SH-SY5Y (cell line): ENCODE measurements at regions not wholly inside any gene's neighbourhood (a gene's known extent, or its start where the extent isn't known, plus 50 kb on each side); places are given as distances from the start of the nearest gene placed in this dataset.

Experiments
- GATA2 ChIP-seq: IDR thresholded peaks from 2 replicates; pipeline ENCODE4 v1.6.1; 2011; ENCODE audit warnings: mild to moderate bottlenecking, low read depth, low read length
- GATA3 ChIP-seq: IDR thresholded peaks from 2 replicates; pipeline ENCODE4 v1.6.1; 2011; ENCODE audit warnings: low read depth, mild to moderate bottlenecking, low read length, moderate library complexity

GRCh38 chr4:11843927-11844326, 415.2 kb upstream of the HS3ST1 start:
- TF ChIP-seq GATA2: no peak

DNA sequence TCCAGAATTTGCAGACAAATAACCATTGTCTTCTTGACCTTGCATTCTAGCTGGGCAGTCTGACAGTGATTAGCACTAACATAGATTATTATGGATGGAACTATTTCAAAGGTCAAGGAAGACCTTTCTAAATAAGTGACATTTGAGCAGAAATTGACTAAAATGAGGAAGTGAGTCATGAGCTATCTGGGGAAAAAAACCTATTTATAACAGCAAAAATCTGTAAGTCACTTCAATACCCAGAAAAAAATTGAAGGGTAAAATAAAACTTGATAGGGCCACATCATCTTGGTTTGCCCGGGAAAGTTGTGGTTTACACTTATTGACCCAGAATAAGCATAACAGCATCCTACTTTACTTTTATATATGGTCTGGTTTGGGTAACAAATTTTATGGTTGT, 414.6 kb upstream of the HS3ST1 start:
- TF ChIP-seq GATA2: no peak
- no peak for TF ChIP-seq GATA3

DNA sequence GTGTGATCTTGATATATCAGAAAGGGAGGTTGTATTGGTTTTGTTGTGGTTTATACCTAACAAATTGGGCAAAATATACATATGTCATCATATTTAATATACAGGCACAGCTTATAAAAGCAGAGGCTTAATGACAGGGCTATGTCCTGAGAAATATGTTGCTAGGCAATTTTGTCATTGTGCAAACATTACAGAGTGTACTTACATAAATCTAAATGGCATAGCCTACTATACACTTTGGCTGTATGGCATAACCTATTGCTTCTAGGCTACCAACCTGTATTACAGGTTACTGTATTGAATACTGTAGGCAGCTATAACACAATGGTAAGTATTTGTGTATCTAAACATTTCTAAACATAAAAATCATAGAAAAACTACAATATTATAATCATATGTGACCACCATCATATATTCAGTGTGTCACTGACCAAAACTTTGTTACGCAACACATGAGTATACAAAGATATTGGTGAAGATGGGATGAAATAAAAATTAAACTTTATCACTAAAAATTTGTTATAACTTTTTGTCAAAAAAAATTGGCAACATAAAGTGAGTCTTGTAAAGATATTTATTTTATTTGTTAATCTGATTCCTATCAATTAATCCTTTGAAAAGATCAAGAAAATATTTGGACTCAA, 414.0 kb upstream of the HS3ST1 start:
- TF ChIP-seq GATA2 (no peak), GATA3 (no peak)

GRCh38 chr4:11839889-11840288, 411.2 kb upstream of the HS3ST1 start:
- TF ChIP-seq GATA2 (no peak), GATA3 (no peak)

DNA sequence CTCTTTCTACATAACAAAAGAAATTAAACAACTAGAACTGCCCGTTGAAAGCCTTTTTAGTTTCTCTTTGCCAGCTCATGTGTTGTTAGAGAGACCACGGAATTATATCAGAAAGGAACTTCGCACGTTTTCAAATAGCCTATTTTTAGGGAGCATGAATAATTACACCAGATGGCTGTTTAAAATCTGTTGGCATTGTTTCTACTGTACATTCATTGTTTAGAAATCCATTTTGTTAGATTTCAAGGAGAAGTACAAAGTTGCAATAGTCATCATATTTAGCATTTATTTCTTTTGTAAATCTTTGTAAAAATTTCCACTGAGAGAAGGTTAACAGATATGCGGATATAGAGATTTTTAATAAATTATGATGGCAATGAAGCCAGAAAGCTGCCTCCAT, 403.0 kb upstream of the HS3ST1 start:
- TF ChIP-seq GATA2: no peak
- TF ChIP-seq GATA3: no peak

- TF ChIP-seq GATA2 (no peak), GATA3 (no peak)
Observed at GRCh38 chr4:11824566-11824965, 395.9 kb upstream of the HS3ST1 start.

DNA sequence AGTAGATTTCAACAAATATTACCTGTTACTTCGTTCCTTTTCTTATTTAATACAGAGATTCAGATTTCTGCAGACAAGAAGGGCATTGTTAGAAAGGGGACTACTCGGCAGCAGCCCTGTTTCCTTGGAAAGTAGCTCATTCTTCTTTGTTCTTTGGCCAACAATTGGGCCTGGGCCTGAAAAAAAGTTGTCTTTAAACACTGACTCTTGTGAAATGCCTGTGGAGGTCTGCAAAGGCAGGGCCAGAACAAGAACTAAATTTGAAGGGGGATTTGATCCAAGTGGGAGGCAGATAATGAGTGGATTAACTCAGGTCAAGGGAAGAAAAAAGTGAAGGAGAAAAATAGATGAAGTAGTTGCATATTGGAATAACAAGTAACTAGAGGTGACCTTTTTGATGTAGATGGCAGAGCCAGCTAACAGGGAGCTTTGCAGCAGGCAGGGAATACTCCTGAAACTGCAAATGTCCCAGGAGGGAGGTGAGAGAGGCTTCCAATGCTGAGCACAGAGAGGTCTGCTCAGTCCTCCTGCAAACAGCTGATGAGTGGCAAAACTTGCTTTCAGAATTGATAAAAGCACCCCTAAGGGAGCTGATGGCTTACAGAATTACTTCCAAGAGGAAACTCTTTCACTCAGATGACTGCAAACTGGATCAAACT, 393.2 kb upstream of the HS3ST1 start:
- TF ChIP-seq GATA2 (no peak), GATA3 (no peak)

DNA sequence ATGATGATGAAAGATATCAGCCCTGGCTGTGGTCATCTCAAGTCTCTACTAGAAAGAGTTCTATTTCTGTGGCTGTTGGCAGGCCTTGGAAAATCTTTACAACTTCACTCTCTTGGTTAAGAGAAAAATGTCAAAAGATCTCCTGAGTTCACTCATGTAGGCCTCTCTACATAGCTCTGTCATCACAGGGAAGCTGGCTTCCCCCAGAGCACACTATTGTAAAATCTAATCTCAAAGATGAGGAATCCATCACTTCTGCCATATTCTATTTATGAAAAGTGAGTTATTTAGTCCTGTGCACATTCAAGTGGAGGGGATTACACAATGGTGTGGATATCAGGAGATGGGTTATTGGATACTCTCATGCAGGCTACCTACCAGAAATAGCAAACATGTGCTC, 388.4 kb upstream of the HS3ST1 start:
- no peak for TF ChIP-seq GATA3
- no peak for TF ChIP-seq GATA2

DNA sequence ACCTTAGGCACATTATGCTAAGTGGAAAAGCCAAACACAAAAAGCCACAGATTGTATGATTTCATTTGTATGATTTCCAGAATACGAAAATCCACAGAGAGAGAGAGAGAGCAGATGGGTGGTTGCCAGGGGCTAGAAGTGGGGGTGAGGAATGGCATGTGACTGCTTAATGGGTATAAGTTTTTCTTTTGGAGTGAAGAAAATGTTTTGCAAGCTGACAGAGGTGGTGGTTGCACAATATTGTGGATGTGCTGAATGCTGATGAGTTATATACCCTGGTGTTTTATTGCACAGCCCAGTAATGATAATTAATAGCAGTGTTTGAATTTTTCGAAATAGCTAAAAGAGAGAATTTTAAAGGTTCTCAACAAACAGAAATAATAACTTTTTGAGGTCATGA, 386.1 kb upstream of the HS3ST1 start:
- TF ChIP-seq GATA2 (no peak), GATA3 (no peak)

DNA sequence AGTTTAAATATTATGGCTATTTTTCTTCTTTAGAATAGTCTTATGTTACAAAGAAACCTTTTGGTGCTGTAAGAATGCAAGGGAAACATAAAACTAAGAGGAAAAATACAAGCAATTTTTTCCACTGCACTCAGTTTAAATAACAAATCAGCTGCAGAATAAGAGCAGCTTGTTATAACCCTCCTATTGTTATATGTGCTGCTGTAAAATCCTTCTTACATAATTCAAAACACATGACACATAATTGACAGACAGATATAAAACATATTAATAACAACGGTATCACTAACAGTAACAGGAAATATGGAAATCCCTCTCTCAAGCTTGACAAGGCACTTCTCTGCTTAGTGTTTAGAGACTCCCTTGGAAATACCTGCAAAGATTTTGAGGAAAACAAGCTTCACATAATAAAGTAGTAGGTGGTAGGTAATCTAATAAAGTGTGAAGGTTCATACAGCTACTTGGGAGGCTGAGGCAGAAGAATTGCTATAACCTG, 385.3 kb upstream of the HS3ST1 start:
- no peak for TF ChIP-seq GATA2
- TF ChIP-seq GATA3: no peak

DNA sequence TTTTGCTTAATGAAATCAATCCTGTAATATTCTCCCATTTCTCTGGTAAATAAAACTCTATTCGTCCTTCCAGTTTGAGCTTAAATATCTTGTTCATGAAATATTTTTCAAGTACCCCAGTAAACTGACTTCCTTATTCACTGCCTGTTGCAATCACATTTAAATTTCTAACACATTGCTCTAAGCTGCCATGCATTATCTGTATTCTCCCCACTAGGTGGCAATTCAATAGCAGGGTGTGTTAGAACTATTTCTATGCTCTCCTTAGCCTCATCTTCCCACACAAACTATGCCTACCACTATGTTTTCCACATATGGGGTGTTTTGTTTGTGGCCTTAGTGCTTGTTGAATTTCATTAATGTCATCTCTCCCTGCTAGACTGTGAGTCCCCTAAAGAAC, 377.1 kb upstream of the HS3ST1 start:
- no peak for TF ChIP-seq GATA3
- TF ChIP-seq GATA2: no peak

- TF ChIP-seq GATA3 (no peak), GATA2 (no peak)
Observed at GRCh38 chr4:11801466-11802446, 373.1 kb upstream of the HS3ST1 start.

DNA sequence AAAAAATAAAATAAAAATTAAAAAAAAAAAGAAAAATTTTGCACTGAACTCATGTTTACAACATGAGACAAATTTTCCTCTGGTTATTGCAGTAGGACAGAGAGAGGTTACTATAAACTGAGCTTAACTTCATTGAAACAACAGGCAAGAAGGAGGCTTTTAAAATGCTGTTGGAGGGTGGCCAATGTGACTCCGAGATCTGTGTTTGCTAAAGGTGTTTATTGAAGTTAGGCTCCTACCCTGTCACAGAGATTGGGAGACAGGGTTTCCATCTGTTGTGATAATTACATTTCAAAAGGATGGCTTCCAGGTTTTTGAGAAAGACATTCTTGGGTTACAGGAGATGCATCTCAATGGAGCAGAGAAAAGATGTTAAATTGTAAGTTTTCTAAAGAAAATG, 370.5 kb upstream of the HS3ST1 start:
- TF ChIP-seq GATA2: no peak
- TF ChIP-seq GATA3: no peak

DNA sequence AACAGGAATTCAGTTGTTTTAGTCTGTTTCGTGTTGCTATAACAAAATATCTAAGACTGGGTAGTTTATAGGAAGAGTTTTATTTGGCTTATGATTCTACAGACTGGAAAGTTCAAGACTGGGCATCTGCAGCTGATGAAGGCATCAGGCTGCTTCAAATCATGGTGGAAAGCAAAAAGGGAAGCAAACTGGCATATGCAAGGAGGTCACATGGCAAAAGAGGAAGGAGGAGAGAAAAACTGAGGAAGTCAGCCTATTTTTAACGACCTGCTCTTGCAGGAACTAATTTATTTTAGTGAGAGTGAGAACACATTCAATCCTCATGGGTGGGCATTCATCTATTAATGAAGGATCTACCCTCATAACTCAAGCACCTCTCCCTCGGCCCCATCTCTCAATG, 363.1 kb upstream of the HS3ST1 start:
- TF ChIP-seq GATA2 (no peak), GATA3 (no peak)
